HG03558 (cell line): ENCODE measurements at regions not wholly inside any gene's neighbourhood (a gene's known extent, or its start where the extent isn't known, plus 50 kb on each side); places are given as distances from the start of the nearest gene placed in this dataset.
"Not testable (repeated sequence)": the region's sequence is repeated elsewhere in the genome, so short reads cannot be mapped to it uniquely, and the experiment has no call there.

ENCODE experiments used
- ATAC-seq: cut with Tn5 transposase; IDR thresholded peaks from one replicate; pipeline ENCODE4 v1.9.1; 2021; ENCODE audit warnings: moderate number of reproducible peaks; ENCODE audit not compliant: unreplicated experiment; ENCODE audit errors: extremely low read depth

DNA sequence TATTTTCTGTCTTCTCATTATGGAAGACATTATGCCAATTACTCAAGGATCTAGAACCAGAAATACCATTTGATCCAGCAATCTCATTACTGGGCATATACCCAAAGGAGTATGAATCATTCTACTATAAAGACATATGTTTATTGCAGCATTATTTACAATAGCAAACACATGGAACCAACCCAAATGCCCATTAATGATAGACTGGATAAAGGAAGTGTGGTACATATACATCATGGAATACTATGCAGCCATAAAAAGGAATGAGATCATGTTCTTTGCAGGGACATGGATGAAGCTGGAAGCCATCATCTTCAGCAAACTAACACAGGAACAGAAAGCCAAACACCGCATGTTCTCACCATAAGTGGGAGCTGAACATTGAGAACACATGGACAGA lies 161.8 kb upstream of the DAAM1 start:
- not testable (repeated sequence) for ATAC-seq

GRCh38 chr14:59028476-59029202 lies 159.8 kb upstream of the DAAM1 start:
- no peak for ATAC-seq

DNA sequence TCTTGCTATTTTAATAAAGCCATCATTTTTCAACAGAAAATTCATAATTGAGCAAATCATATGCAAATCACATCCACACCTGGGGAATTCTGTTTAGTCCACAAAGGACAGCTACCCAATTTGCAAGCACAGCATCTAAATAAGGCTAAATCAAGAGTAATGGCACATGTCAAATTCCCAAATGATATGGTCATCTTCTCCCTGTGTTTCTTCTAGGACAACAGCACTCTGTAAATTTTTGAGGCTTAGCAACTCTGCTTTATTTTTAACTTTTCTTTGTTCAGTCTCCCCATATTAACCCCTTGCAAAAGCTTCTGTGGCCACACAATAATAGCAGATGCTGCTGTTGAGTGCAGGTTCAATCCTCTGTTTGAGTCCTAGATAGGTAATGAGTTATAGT lies 155.6 kb upstream of the DAAM1 start:
- ATAC-seq, result no peak

DNA sequence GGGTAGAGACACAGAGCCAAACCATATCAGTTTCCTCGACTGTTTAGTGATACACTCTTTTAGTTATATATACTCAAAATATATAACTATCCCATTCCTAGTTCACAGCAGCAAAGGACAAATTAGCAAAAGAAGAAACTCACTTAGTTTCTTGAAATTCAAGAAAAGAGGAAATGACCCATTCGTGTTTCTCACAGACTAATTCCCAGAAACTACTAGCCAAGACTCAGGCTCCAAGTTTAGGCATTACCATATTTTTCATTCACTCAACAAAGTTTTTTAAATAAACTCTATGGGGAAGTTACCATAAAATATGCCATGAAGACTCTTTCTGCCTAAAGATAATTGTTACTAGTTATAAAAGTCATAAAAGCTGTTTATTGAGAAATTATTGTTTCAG lies 152.3 kb upstream of the DAAM1 start:
- ATAC-seq, result no peak

DNA sequence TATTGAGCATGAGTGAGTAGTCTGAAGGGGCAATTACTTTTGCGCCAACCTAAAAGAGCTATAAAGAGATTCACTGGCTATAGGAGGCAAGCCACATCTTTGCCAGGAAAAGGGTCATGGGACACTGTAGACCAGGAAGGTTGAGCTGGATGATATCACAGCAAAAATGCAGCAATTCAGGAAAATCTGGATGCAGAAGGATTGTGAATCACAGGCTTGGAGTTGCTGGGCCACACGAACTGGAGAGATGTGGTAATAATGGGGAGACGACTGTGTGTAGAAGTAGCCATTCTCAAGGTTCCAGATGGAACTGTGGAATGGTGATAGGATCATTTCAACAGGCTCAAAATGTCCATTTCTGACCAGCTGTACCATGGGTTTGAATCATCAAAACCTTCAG lies 151.4 kb upstream of the DAAM1 start:
- no peak for ATAC-seq

DNA sequence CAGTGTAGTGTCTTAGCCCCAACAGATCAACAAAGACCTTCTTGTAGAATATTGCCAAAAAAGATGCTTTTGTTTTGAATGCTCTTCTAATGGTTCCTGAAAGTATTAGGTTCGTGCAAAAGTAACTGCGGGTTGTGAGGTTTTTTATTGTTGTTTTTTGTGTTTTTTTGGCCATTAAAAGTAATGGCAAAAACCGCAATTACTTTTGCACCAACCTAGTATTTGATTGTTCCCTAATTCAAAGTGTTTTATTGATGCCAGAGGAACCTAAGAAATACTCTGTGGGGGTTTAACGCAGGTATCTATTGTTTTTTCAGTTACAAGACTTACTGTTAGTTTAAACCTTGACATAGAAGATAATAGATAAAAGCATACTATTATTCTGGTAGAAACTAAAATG lies 150.8 kb upstream of the DAAM1 start:
- ATAC-seq, result no peak

DNA sequence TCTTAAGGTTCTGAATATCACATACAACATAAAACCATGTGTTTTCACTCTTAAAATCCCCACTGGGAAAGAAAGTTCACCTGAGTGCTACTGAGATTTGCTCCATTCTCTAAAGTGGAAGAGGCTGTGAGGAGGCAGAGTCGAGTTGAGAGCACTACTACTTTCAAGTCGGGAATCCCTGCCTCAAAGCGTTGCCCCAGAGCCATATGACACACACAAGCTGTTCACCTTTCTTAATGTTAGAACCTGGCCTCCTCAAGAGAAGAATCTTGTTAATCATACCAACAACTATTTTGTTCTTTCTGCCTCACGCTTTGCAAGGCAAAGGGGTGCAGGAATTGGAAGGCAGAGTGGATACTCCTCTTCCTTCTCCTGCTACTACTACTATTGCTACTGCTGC lies 149.7 kb upstream of the DAAM1 start:
- no peak for ATAC-seq

- ATAC-seq, result no peak
Observed at GRCh38 chr14:59041308-59041707, 147.2 kb upstream of the DAAM1 start.

- ATAC-seq, result no peak
Observed at GRCh38 chr14:59044707-59045106, 143.8 kb upstream of the DAAM1 start.

GRCh38 chr14:59046746-59047145 lies 141.7 kb upstream of the DAAM1 start:
- ATAC-seq, result no peak

GRCh38 chr14:59055006-59055405 lies 133.5 kb upstream of the DAAM1 start:
- no peak for ATAC-seq

GRCh38 chr14:59055439-59056045 lies 132.9 kb upstream of the DAAM1 start:
- ATAC-seq, result no peak

DNA sequence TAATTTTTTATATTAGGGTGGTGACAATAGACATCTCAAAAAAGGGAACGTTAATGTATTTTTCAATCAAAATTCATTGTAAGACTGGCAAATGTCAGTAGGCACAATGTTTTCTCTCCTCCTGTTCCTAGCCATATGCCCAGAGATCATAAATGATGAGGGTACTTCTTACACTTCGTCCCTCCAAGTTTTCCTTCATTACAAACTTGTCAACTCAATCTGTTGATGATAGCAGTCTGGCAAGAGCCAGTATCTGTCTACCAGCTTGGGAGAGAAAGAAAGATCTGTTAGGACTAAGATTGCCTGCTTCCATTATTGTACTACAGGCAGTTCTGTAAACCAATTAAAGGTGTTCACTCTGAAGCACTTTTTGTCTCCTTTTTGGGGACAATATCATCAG lies 130.9 kb upstream of the DAAM1 start:
- no peak for ATAC-seq

DNA sequence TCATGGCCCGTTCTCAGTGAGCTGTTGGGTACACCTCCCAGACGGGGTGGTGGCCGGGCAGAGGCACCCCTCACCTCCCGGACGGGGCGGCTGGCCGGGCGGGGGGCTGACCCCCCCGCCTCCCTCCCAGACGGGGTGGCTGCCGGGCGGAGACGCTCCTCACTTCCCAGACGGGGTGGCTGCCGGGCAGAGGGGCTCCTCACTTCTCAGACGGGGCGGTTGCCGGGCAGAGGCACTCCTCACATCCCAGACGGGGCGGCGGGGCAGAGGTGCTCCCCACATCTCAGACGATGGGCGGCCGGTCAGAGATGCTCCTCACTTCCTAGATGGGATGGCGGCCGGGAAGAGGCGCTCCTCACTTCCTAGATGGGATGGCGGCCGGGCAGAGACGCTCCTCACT lies 129.7 kb upstream of the DAAM1 start:
- not testable (repeated sequence) for ATAC-seq

- no peak for ATAC-seq
Observed at GRCh38 chr14:59060841-59061240, 127.6 kb upstream of the DAAM1 start.

DNA sequence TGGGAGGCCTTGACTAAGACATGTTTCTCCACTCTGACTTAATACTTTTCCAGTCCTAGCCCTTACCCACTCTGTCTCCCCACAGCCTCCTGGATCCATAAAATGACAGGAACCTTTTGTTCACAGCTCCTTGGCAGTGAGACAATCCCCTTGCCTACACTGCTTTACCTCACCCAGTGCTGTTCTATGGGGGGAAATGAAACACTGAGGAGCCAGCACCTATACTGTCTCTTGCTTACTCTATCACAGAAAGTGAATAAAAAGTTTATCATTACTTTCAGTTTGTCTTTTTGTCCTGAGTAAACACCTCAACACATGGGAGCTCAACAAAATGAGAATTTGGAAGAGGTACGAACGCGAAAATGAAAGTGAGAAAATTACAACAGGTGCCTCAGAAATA lies 127.2 kb upstream of the DAAM1 start:
- ATAC-seq, result no peak

- no peak for ATAC-seq
Observed at GRCh38 chr14:59063259-59063658, 125.2 kb upstream of the DAAM1 start.

DNA sequence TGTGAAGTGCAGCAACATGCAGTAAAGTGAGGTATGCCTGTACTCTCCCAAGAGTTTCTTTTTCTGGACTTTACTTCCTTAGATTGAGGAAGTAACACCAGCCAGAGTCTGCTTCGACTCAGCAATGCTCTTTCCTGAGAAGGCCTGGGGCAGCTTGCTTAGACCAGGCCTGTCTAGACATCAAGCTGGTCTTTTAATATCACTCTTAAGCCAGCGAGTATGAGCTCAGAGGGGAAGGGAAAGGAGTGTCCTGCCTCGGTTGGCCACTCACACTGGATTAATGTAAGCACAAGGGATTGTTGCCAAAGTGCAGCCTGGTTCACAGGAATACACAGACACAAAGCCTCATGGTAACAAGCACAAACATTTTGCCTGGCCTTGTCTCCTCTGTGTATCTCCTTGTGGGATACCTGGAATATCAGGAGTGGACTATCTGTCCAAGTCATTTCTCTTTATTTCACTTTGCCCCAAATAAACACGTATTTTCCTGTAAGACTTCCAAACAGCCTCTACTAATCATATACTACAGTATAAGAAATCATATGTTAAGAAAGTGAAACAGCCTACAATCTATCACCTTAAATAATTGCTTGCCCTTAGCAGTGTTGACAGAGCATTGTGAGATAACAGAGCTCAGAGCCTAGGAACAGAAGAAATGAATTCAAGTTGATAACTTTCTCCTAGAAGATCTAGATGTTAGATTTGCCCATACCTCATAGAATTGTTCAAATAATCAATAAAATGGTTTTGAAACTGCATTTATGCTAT lies 121.2 kb upstream of the DAAM1 start:
- ATAC-seq, result no peak

DNA sequence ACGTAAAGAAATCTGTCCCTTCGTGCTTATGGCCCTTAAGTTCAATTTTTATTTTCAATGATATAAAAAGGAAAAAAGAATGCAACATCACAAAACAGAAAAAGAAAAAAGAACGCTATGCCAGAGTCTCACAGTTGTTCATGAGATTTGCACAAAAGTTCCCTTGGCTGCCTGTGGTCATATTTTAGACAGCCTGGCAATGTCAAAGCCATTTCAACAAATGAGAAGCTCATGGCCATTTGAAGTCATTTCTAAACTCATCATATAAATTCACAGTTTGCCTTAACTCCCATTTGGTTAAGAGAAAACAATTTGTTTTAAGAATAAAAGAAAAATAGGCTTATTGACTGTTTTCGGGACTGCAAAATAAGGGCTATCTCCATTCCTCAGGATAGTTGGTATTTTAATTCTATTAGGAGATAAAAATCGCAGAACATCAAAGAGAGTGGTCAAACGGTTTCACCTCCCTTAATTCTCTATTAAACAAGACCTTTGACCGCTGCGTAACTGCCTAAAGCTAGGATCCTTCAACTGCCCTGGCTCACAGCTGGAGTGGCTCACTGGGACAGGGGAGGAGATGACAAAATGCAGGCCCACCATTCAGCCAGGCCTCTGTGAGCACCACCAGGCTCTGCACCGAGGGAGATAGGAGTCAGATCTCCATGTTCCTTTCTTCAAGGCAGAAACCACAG lies 119.2 kb upstream of the DAAM1 start:
- no peak for ATAC-seq

DNA sequence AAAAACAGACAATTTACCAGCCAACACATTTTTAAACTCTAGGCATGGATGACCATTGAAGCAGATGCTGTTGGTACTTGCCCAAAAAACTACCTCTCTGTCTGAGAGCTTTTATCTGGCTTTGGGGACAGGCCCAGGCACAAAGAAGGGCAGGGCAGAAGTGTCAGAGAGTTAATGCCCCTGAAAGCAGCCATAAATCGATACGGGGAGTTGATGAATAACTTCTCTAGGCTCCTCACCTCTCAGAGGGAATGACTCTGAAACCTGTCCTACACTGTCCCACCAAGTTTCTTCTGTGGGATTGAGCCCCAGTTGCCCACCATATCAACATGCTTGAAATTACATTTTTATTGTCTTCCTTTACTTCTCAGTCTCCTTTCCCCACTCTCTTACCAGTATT lies 113.0 kb upstream of the DAAM1 start:
- no peak for ATAC-seq

DNA sequence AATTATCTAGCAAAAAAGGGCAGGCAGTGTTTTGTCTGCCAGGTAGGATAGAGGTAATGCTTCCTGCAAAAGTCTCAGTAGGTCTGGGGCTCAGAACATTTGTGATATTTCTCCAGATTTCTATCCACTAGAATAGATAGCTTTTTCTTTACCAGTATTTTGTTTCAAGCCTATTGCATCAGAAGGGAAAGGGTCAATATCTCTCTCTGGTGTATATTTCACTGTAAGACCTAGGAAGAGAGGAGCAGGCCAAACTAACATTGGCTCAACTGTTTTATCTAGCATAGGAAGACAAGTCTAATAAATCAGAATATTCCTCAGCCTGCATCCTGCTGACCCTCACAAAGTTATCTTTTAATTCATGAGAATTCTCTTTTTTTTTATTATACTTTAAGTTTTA lies 106.7 kb upstream of the DAAM1 start:
- no peak for ATAC-seq
